ENCODE measurements at regions not wholly inside any gene's neighbourhood (a gene's known extent, or its start where the extent isn't known, plus 50 kb on each side); places are given as distances from the start of the nearest gene placed in this dataset.

DNA sequence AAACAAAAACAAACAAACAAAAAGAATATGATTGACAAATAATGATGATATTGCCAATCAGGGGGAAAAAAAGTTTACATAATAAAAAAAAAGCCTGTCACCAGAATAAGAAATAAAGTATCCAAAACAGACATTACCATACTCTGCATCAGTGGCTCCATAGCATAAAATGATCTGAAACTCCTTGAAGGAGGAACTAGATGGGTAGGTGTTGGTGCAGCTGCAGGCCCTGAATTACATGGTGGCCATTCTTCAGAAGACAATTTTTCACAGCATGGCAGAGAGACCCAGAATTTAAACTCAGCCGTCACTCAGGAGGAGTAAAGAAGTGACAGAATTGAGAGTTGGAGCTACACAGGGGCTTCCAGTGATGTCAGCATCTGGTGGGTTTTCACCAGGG is 60.2 kb downstream of the GLUL start:
- no peak overlapping the region for H3K4me2 ChIP-seq (ENCODE audit: insufficient read depth, low read length)
- no peak overlapping the region for H3K27ac ChIP-seq (ENCODE audit: low read depth, low read length)
- H3K9me3 ChIP-seq (ENCODE audit: low read depth, low read length) = no peaks in the 10 kb centered on the region
- TF ChIP-seq, protein P1, sequence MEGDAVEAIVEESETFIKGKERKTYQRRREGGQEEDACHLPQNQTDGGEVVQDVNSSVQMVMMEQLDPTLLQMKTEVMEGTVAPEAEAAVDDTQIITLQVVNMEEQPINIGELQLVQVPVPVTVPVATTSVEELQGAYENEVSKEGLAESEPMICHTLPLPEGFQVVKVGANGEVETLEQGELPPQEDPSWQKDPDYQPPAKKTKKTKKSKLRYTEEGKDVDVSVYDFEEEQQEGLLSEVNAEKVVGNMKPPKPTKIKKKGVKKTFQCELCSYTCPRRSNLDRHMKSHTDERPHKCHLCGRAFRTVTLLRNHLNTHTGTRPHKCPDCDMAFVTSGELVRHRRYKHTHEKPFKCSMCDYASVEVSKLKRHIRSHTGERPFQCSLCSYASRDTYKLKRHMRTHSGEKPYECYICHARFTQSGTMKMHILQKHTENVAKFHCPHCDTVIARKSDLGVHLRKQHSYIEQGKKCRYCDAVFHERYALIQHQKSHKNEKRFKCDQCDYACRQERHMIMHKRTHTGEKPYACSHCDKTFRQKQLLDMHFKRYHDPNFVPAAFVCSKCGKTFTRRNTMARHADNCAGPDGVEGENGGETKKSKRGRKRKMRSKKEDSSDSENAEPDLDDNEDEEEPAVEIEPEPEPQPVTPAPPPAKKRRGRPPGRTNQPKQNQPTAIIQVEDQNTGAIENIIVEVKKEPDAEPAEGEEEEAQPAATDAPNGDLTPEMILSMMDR (IDR thresholded peaks at IDR 0.05; ENCODE audit: extremely low read depth, low read depth, low read length) = no peak
- no peaks in the 10 kb centered on the region for H3K36me3 ChIP-seq (ENCODE audit: insufficient read depth, low read length)
- no peaks in the 10 kb centered on the region for H3K27me3 ChIP-seq (ENCODE audit: insufficient read depth, low read length)
- DNase-seq (ENCODE audit: insufficient read length, low spot score, missing footprints) = no peak
- no peaks in the 10 kb centered on the region for H3K4me1 ChIP-seq (ENCODE audit: insufficient read depth, low read length)
- no peak overlapping the region for H3K4me3 ChIP-seq (ENCODE audit: insufficient read depth, low read length)
- no peaks in the 10 kb centered on the region for H4K20me1 ChIP-seq (ENCODE audit: insufficient read depth, low read length)
- no peak overlapping the region for H2AFZ ChIP-seq (ENCODE audit: low read length)
- no peaks in the 10 kb centered on the region for H3K79me2 ChIP-seq (ENCODE audit: insufficient read depth, low read length)

DNA sequence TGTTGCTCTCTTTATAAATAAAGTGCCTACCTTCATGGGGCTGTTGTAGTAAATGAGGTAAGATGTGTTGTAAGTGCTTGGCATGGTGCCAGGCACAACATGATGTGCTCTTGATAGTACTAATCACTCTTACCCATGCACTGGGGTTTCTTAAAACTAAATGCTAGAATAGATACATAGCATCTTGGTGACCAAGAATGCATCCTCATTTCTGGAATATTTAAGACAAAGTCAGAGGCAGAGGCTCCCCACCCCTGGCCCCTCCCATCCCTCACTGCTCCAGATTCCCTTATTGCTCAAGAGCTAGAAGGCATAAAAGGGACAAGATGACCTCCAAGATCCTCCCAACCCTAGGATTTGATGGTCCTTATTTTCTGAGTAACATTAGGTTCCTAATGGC is 61.3 kb downstream of the GLUL start:
- no peaks in the 10 kb centered on the region for H3K36me3 ChIP-seq (ENCODE audit: insufficient read depth, low read length)
- DNase-seq (ENCODE audit: insufficient read length, low spot score, missing footprints) = no peak
- no peaks in the 10 kb centered on the region for H4K20me1 ChIP-seq (ENCODE audit: insufficient read depth, low read length)
- no peaks in the 10 kb centered on the region for H3K9me3 ChIP-seq (ENCODE audit: low read depth, low read length)
- H3K4me1 ChIP-seq (ENCODE audit: insufficient read depth, low read length) = no peaks in the 10 kb centered on the region
- no peak overlapping the region for H3K4me3 ChIP-seq (ENCODE audit: insufficient read depth, low read length)
- no peak overlapping the region for H3K27ac ChIP-seq (ENCODE audit: low read depth, low read length)
- H3K79me2 ChIP-seq (ENCODE audit: insufficient read depth, low read length) = no peaks in the 10 kb centered on the region
- H2AFZ ChIP-seq (ENCODE audit: low read length) = no peak overlapping the region
- TF ChIP-seq, protein P1 (IDR thresholded peaks at IDR 0.05; ENCODE audit: extremely low read depth, low read depth, low read length) = no peak
- no peaks in the 10 kb centered on the region for H3K27me3 ChIP-seq (ENCODE audit: insufficient read depth, low read length)
- H3K4me2 ChIP-seq (ENCODE audit: insufficient read depth, low read length) = no peak overlapping the region

DNA sequence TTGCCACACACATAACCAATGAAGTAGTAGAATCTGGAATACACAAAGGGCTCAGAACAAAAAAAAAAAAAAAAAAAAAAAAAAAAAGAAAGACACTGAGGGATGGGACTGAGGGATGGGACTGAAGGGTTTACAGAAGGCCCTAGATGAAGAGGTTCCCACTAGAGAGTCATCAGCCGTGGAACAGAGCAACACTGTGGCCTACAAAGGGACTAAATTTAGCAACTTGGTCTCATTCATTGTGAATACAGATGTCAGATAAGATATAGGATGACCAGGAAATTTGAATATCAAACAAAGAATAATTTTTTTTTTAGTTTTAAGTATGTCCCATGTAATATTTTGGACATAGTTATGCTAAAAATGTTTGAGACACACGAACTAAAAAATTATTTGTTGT is 62.1 kb downstream of the GLUL start:
- Histone ChIP-seq H3K9me3 (ENCODE audit: low read depth, low read length) (no peaks in the 10 kb centered on the region), H4K20me1 (ENCODE audit: insufficient read depth, low read length) (no peaks in the 10 kb centered on the region), H3K36me3 (ENCODE audit: insufficient read depth, low read length) (no peaks in the 10 kb centered on the region), H3K79me2 (ENCODE audit: insufficient read depth, low read length) (no peaks in the 10 kb centered on the region), H3K27ac (ENCODE audit: low read depth, low read length) (no peak overlapping the region), H3K4me2 (ENCODE audit: insufficient read depth, low read length) (no peak overlapping the region), H3K4me1 (ENCODE audit: insufficient read depth, low read length) (no peaks in the 10 kb centered on the region), H3K27me3 (ENCODE audit: insufficient read depth, low read length) (no peaks in the 10 kb centered on the region), H2AFZ (ENCODE audit: low read length) (no peak overlapping the region), H3K4me3 (ENCODE audit: insufficient read depth, low read length) (no peak overlapping the region)
- TF ChIP-seq, protein P1 (IDR thresholded peaks at IDR 0.05; ENCODE audit: extremely low read depth, low read depth, low read length) = no peak
- DNase-seq (ENCODE audit: insufficient read length, low spot score, missing footprints) = peak; percentile 34

- H2AFZ ChIP-seq (ENCODE audit: low read length) = no peak overlapping the region
- no peaks in the 10 kb centered on the region for H3K79me2 ChIP-seq (ENCODE audit: insufficient read depth, low read length)
- H3K27ac ChIP-seq (ENCODE audit: low read depth, low read length) = no peak overlapping the region
- no peaks in the 10 kb centered on the region for H3K36me3 ChIP-seq (ENCODE audit: insufficient read depth, low read length)
- H3K4me1 ChIP-seq (ENCODE audit: insufficient read depth, low read length) = no peaks in the 10 kb centered on the region
- H3K4me3 ChIP-seq (ENCODE audit: insufficient read depth, low read length) = no peak overlapping the region
- H3K4me2 ChIP-seq (ENCODE audit: insufficient read depth, low read length) = no peak overlapping the region
- H3K27me3 ChIP-seq (ENCODE audit: insufficient read depth, low read length) = no peaks in the 10 kb centered on the region
- TF ChIP-seq, protein P1 (IDR thresholded peaks at IDR 0.05; ENCODE audit: extremely low read depth, low read depth, low read length) = no peak
- no peak for DNase-seq (ENCODE audit: insufficient read length, low spot score, missing footprints)
- no peaks in the 10 kb centered on the region for H3K9me3 ChIP-seq (ENCODE audit: low read depth, low read length)
- H4K20me1 ChIP-seq (ENCODE audit: insufficient read depth, low read length) = no peaks in the 10 kb centered on the region
Measured at GRCh38 chr1:182328591-182328990, 63.0 kb downstream of the GLUL start.

Data from osteoblast (primary cell).